Mesenchymal stem cell (in vitro differentiated cells and primary cell): ENCODE measurements at regions not wholly inside any gene's neighbourhood (a gene's known extent, or its start where the extent isn't known, plus 50 kb on each side); places are given as distances from the start of the nearest gene placed in this dataset.

Experiments
- DNase-seq: peaks from one replicate; pipeline ENCODE4 v3.0.0-alpha.2; 2013
- H2AFZ ChIP-seq: one replicate; pipeline ENCODE4 v1.6.1; 2013; ENCODE audit warnings: low read depth, mild to moderate bottlenecking, control low read depth, inconsistent platforms, low read length, moderate library complexity
- H2AK5ac ChIP-seq: 2 replicates; pipeline ENCODE4 v1.6.1; 2013; ENCODE audit warnings: low read length, moderate library complexity, mild to moderate bottlenecking, inconsistent platforms; ENCODE audit not compliant: severe bottlenecking
- H2BK120ac ChIP-seq: one replicate; pipeline ENCODE4 v1.6.1; 2013; ENCODE audit warnings: low read depth, mild to moderate bottlenecking, inconsistent platforms, low read length, moderate library complexity
- H2BK12ac ChIP-seq, 2 experiments: one replicate each; pipeline ENCODE4 v1.6.1; 2013; ENCODE audit warnings: inconsistent platforms in 2 of 2, low read length in 2 of 2, mild to moderate bottlenecking in 2 of 2, moderate library complexity in 2 of 2, control low read depth in 1 of 2
- H2BK15ac ChIP-seq: one replicate; pipeline ENCODE4 v1.6.1; 2013; ENCODE audit warnings: mild to moderate bottlenecking, low read depth, inconsistent platforms; ENCODE audit not compliant: poor library complexity, severe bottlenecking
- H2BK5ac ChIP-seq: 2 replicates; pipeline ENCODE4 v1.6.1; 2013; ENCODE audit warnings: low read depth, mild to moderate bottlenecking, low read length, control low read depth, inconsistent platforms; ENCODE audit not compliant: poor library complexity, severe bottlenecking
- H3K14ac ChIP-seq, 2 experiments: one replicate each; pipeline ENCODE4 v1.6.1; 2013; ENCODE audit warnings: inconsistent platforms in 2 of 2, low read length in 2 of 2, control low read depth in 1 of 2, mild to moderate bottlenecking in 1 of 2, moderate library complexity in 1 of 2
- H3K18ac ChIP-seq, 2 experiments: one replicate each; pipeline ENCODE4 v1.6.1; 2013; ENCODE audit warnings: inconsistent platforms in 2 of 2, low read length in 2 of 2, control low read depth in 1 of 2, low read depth in 1 of 2, mild to moderate bottlenecking in 1 of 2
- H3K23ac ChIP-seq, 2 experiments: one replicate each; pipeline ENCODE4 v1.6.1; 2013; ENCODE audit warnings: inconsistent platforms in 2 of 2, low read length in 2 of 2, mild to moderate bottlenecking in 2 of 2, moderate library complexity in 2 of 2, control low read depth in 1 of 2
- H3K27ac ChIP-seq: 2 replicates; pipeline ENCODE4 v1.5.1; 2013; ENCODE audit warnings: mild to moderate bottlenecking, moderate library complexity, low read length, control low read depth, inconsistent platforms; ENCODE audit not compliant: poor library complexity, severe bottlenecking
- H3K27me3 ChIP-seq, 2 experiments: 2 replicates each; pipeline versions ENCODE4 v1.6.1 to v1.7.0; 2013; ENCODE audit warnings: low read length in 2 of 2, mild to moderate bottlenecking in 2 of 2, moderate library complexity in 2 of 2, control low read depth in 1 of 2, inconsistent platforms in 1 of 2; ENCODE audit not compliant: control insufficient read depth in 1 of 2, insufficient read depth in 1 of 2
- H3K36me3 ChIP-seq, 2 experiments: 2 replicates each; pipeline versions ENCODE4 v1.6.1 to v1.7.0; 2013; ENCODE audit warnings: low read length in 2 of 2, control low read depth in 1 of 2, inconsistent platforms in 1 of 2, low read depth in 1 of 2, mild to moderate bottlenecking in 1 of 2; ENCODE audit not compliant: insufficient read depth in 2 of 2, control insufficient read depth in 1 of 2
- H3K4ac ChIP-seq, 2 experiments: one replicate each; pipeline ENCODE4 v1.6.1; 2013; ENCODE audit warnings: inconsistent platforms in 2 of 2, low read length in 2 of 2, mild to moderate bottlenecking in 2 of 2, moderate library complexity in 2 of 2, control low read depth in 1 of 2, low read depth in 1 of 2
- H3K4me1 ChIP-seq: 2 replicates; pipeline ENCODE4 v1.6.1; 2013; ENCODE audit warnings: low read depth, low read length, control low read depth; ENCODE audit not compliant: control insufficient read depth, insufficient read depth
- H3K4me2 ChIP-seq: 2 replicates; pipeline ENCODE4 v1.6.1; 2013; ENCODE audit warnings: low read length, mild to moderate bottlenecking, inconsistent platforms; ENCODE audit not compliant: poor library complexity, severe bottlenecking
- H3K4me3 ChIP-seq, 2 experiments: 2 replicates each; pipeline versions ENCODE4 v1.5.1 to v1.7.0; 2013; ENCODE audit warnings: low read length in 2 of 2, mild to moderate bottlenecking in 2 of 2, control low read depth in 1 of 2, low read depth in 1 of 2; ENCODE audit not compliant: insufficient read depth in 1 of 2
- H3K79me1 ChIP-seq: replicated peaks from 2 replicates; pipeline ENCODE4 v1.6.1; 2013; ENCODE audit warnings: mild to moderate bottlenecking, control low read depth, low read length, inconsistent platforms; ENCODE audit not compliant: poor library complexity, severe bottlenecking
- H3K9ac ChIP-seq: 2 replicates; pipeline ENCODE4 v1.7.0; 2013; ENCODE audit warnings: mild to moderate bottlenecking, low read length, moderate library complexity
- H3K9me3 ChIP-seq: 2 replicates; pipeline ENCODE4 v1.7.0; 2013; ENCODE audit warnings: mild to moderate bottlenecking, low read length; ENCODE audit not compliant: control insufficient read depth
- H4K8ac ChIP-seq: one replicate; pipeline ENCODE4 v1.6.1; 2013; ENCODE audit warnings: inconsistent platforms, mild to moderate bottlenecking, low read length, moderate library complexity
- H4K91ac ChIP-seq: one replicate; pipeline ENCODE4 v1.6.1; 2013; ENCODE audit warnings: mild to moderate bottlenecking, low read length, inconsistent platforms
- WGBS: methylation state at CpG from one replicate; pipeline ENCODE4 v1.1.7; 2013; ENCODE audit warnings: mixed read lengths; 5-methylcytosine and 5-hydroxymethylcytosine counted together

DNA sequence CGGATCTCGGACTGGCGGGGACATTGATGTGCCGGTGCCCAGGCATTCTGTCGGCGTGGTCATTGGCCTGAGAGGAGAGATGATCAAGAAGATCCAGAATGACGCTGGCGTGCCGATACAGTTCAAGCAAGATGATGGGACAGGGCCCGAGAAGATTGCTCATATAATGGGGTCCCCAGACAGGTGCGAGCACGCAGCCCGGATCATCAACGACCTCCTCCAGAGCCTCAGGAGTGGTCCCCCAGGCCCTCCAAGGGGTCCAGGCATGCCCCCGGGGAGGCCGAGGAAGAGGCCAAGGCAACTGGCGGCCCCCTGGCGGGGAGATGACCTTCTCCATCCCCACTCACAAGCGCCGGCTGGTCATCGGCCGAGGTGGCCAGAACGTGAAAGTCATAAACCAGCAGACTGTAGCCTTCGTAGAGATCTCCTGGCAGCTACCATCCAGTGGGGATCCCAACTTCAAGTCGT, 106.5 kb upstream of the MTAP start:
- Histone ChIP-seq H2BK5ac (no peak overlapping the region), H3K4ac (no peak overlapping the region), H2BK120ac (no peak overlapping the region), H4K91ac (no peak overlapping the region), H3K18ac (no peak overlapping the region), H2BK15ac (no peak overlapping the region), H3K9ac (no peak overlapping the region), H3K23ac (no peak overlapping the region), H3K4me2 (no peak overlapping the region), H3K9me3 (no peaks in the 10 kb centered on the region), H3K14ac (no peak overlapping the region), H4K8ac (no peak overlapping the region), H2BK12ac (no peak overlapping the region), H3K4me1 (no peaks in the 10 kb centered on the region), H3K36me3 (no peaks in the 10 kb centered on the region), H2AK5ac (no peak overlapping the region), H3K27ac (no peak overlapping the region), H2AFZ (no peak overlapping the region), H3K27me3 (no peaks in the 10 kb centered on the region), H3K4me3 (no peak overlapping the region), H3K79me1 (no peaks in the 10 kb centered on the region)
- DNase-seq, result no peak
- 93% methylated on average over 25 of the region's 25 CpGs for WGBS

DNA sequence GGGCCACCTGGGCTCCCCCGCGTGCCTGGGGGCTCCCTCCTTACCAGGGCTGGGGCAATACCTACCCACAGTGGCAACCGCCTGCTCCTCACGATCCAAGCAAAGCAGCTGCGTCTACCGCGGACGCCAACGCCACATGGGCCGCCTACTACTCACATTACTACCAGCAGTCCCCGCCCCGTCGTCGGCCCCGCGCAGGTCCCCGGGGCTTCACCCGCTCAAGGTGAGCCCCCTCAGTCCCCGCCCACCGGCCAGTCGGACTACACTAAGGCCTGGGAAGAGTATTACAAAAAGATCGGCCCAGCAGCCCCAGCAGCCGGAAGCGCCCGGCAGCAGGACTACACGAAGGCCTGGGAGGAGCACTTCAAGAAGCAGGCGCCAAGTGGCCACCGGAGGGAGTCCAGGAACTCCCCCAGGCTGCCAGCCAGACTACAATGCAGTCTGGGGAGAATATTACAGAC, 106.0 kb upstream of the MTAP start:
- H2BK15ac ChIP-seq, result no peak overlapping the region
- H4K8ac ChIP-seq, result no peak overlapping the region
- H2AK5ac ChIP-seq, result no peak overlapping the region
- no peak overlapping the region for H2AFZ ChIP-seq
- no peak overlapping the region for H3K14ac ChIP-seq
- no peak overlapping the region for H3K27ac ChIP-seq
- H2BK120ac ChIP-seq, result no peak overlapping the region
- H3K79me1 ChIP-seq, result no peaks in the 10 kb centered on the region
- H2BK12ac ChIP-seq, result no peak overlapping the region
- no peak overlapping the region for H3K4me2 ChIP-seq
- no peak overlapping the region for H3K23ac ChIP-seq
- no peak overlapping the region for H3K9ac ChIP-seq
- H3K36me3 ChIP-seq, result no peaks in the 10 kb centered on the region
- no peak overlapping the region for H3K18ac ChIP-seq
- no peak overlapping the region for H4K91ac ChIP-seq
- WGBS, result 46% methylated on average over 28 of the region's 28 CpGs
- H3K4ac ChIP-seq, result no peak overlapping the region
- H2BK5ac ChIP-seq, result no peak overlapping the region
- no peak for DNase-seq
- H3K27me3 ChIP-seq, result no peaks in the 10 kb centered on the region
- H3K9me3 ChIP-seq, result no peaks in the 10 kb centered on the region
- no peaks in the 10 kb centered on the region for H3K4me1 ChIP-seq
- H3K4me3 ChIP-seq, result no peak overlapping the region

DNA sequence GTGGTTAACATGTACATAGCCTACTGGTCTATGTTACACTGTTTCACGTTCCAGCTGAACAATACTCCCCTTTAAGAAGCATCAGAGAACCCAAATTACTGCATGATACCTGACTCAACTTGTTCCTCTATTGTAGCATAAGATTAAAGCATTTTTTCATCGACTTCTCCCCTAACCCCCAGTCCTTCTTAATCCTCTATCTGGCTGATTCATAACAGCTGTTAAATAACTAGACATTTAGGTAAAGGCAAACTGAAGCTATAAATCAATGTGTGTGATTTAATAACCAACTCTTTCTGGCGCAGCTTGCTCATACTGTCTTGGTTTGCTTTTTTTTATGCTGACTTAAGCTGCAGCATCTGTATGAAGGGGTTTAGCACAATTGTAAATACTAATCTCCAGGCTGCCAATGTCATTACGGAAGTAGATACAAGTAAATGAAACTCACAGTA, 94.2 kb upstream of the MTAP start:
- no peaks in the 10 kb centered on the region for H3K9me3 ChIP-seq
- H3K4me3 ChIP-seq, result no peak overlapping the region
- H3K4me1 ChIP-seq, result peaks cover 2% of the 10 kb centered on the region
- no peak overlapping the region for H3K14ac ChIP-seq
- H3K27ac ChIP-seq, result no peak overlapping the region
- H3K18ac ChIP-seq, result no peak overlapping the region
- no peak overlapping the region for H3K23ac ChIP-seq
- no peaks in the 10 kb centered on the region for H3K27me3 ChIP-seq
- no peak for DNase-seq
- no peaks in the 10 kb centered on the region for H3K36me3 ChIP-seq
- H4K8ac ChIP-seq, result no peak overlapping the region
- 67% methylated on average over 2 of the region's 4 CpGs for WGBS
- no peak overlapping the region for H3K9ac ChIP-seq
- no peak overlapping the region for H2AK5ac ChIP-seq
- H4K91ac ChIP-seq, result no peak overlapping the region
- no peak overlapping the region for H2AFZ ChIP-seq
- no peak overlapping the region for H3K4me2 ChIP-seq
- H2BK120ac ChIP-seq, result no peak overlapping the region
- H2BK15ac ChIP-seq, result no peak overlapping the region
- no peaks in the 10 kb centered on the region for H3K79me1 ChIP-seq
- no peak overlapping the region for H3K4ac ChIP-seq
- H2BK5ac ChIP-seq, result no peak overlapping the region
- H2BK12ac ChIP-seq, result no peak overlapping the region

DNA sequence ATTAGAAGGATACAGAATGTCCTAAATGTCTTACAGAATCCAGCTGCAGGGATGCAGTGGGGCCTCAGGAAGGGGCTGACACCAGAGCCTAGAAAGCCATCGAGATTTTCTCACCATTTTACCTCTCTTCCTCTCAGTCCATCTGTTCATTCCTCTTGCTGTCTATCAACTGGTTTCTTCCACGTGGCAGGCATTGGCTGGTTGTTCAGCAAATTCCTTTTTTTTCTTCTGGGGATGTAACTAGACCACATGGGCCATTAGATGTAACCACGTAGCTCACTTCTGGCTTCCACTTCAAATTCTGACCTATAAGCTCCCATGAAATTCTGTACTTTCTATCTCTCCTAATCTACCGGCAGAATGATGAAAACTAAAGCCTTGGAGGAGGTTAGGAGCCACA, 93.6 kb upstream of the MTAP start:
- Histone ChIP-seq H2BK120ac (no peak overlapping the region), H3K4me1 (peaks cover 2% of the 10 kb centered on the region), H3K14ac (no peak overlapping the region), H3K4ac (no peak overlapping the region), H3K27me3 (no peaks in the 10 kb centered on the region), H3K4me2 (no peak overlapping the region), H4K8ac (no peak overlapping the region), H2AK5ac (no peak overlapping the region), H3K18ac (no peak overlapping the region), H2BK12ac (no peak overlapping the region), H3K23ac (no peak overlapping the region), H3K36me3 (no peaks in the 10 kb centered on the region), H2BK15ac (no peak overlapping the region), H3K4me3 (no peak overlapping the region), H4K91ac (no peak overlapping the region), H3K79me1 (no peaks in the 10 kb centered on the region), H3K9ac (no peak overlapping the region), H2BK5ac (no peak overlapping the region), H3K27ac (no peak overlapping the region), H3K9me3 (no peaks in the 10 kb centered on the region), H2AFZ (no peak overlapping the region)
- no peak for DNase-seq
- 51% methylated on average over 2 of the region's 4 CpGs for WGBS
